Ishikawa (cell line): ENCODE measurements at regions not wholly inside any gene's neighbourhood (a gene's known extent, or its start where the extent isn't known, plus 50 kb on each side); places are given as distances from the start of the nearest gene placed in this dataset.

ENCODE experiments used
- CEBPB ChIP-seq: IDR thresholded peaks from 2 replicates; pipeline ENCODE4 v1.6.1; 2012
- CREB1 ChIP-seq: IDR thresholded peaks from 2 replicates; pipeline ENCODE4 v1.6.1; 2012; ENCODE audit warnings: low read depth
- EP300 ChIP-seq: IDR thresholded peaks from 2 replicates; pipeline ENCODE4 v1.6.1; 2012; ENCODE audit warnings: borderline replicate concordance
- NFIC ChIP-seq: IDR thresholded peaks from 2 replicates; pipeline ENCODE4 v1.6.1; 2012
- RAD21 ChIP-seq: IDR thresholded peaks from 2 replicates; pipeline ENCODE4 v1.6.1; 2012; ENCODE audit warnings: low read depth
- TCF12 ChIP-seq: IDR thresholded peaks from 2 replicates; pipeline ENCODE4 v1.6.1; 2012; ENCODE audit warnings: low read depth
- YY1 ChIP-seq: IDR thresholded peaks from 2 replicates; pipeline ENCODE4 v1.6.1; 2012; ENCODE audit warnings: low read depth
- TF ChIP-seq, protein P1 (sequence below): IDR thresholded peaks from 2 replicates; pipeline ENCODE4 v1.6.1; 2012; ENCODE audit warnings: low read depth, mild to moderate bottlenecking
- TF ChIP-seq, protein P2 (sequence below): IDR thresholded peaks from 2 replicates; pipeline ENCODE4 v1.6.1; 2012

DNA sequence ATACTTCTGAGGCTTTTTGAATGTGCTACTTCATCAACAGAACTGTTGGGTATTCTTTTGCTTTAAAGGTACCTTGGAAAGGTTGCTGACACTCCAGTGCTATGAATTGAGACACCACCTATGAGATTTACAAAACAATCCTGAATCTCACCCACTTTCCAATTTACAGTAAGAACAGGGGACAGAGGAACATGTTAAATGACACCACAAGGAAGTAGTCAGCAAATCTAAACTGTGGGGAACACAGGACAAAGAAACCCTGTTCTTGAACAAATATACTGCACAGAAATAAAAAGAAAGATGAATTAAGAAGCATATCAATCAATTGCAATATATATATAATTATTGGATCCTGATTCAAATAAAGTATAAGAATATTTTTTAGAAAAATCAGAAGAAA lies 216.7 kb upstream of the ARID1B start:
- TF ChIP-seq NFIC (no peak), RAD21 (no peak), YY1 (no peak), TCF12 (no peak), EP300 (no peak), CEBPB (no peak), CREB1 (no peak)
- TF ChIP-seq, protein P1, sequence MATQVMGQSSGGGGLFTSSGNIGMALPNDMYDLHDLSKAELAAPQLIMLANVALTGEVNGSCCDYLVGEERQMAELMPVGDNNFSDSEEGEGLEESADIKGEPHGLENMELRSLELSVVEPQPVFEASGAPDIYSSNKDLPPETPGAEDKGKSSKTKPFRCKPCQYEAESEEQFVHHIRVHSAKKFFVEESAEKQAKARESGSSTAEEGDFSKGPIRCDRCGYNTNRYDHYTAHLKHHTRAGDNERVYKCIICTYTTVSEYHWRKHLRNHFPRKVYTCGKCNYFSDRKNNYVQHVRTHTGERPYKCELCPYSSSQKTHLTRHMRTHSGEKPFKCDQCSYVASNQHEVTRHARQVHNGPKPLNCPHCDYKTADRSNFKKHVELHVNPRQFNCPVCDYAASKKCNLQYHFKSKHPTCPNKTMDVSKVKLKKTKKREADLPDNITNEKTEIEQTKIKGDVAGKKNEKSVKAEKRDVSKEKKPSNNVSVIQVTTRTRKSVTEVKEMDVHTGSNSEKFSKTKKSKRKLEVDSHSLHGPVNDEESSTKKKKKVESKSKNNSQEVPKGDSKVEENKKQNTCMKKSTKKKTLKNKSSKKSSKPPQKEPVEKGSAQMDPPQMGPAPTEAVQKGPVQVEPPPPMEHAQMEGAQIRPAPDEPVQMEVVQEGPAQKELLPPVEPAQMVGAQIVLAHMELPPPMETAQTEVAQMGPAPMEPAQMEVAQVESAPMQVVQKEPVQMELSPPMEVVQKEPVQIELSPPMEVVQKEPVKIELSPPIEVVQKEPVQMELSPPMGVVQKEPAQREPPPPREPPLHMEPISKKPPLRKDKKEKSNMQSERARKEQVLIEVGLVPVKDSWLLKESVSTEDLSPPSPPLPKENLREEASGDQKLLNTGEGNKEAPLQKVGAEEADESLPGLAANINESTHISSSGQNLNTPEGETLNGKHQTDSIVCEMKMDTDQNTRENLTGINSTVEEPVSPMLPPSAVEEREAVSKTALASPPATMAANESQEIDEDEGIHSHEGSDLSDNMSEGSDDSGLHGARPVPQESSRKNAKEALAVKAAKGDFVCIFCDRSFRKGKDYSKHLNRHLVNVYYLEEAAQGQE: no peak
- TF ChIP-seq, protein P2, sequence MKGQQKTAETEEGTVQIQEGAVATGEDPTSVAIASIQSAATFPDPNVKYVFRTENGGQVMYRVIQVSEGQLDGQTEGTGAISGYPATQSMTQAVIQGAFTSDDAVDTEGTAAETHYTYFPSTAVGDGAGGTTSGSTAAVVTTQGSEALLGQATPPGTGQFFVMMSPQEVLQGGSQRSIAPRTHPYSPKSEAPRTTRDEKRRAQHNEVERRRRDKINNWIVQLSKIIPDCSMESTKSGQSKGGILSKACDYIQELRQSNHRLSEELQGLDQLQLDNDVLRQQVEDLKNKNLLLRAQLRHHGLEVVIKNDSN: no peak
